Eye (tissue), 1 donor: ENCODE measurements at regions not wholly inside any gene's neighbourhood (a gene's known extent, or its start where the extent isn't known, plus 50 kb on each side); places are given as distances from the start of the nearest gene placed in this dataset.

ENCODE experiments used
- DNase-seq: peaks from one replicate; pipeline ENCODE4 v3.0.0-alpha.2; 2015

DNA sequence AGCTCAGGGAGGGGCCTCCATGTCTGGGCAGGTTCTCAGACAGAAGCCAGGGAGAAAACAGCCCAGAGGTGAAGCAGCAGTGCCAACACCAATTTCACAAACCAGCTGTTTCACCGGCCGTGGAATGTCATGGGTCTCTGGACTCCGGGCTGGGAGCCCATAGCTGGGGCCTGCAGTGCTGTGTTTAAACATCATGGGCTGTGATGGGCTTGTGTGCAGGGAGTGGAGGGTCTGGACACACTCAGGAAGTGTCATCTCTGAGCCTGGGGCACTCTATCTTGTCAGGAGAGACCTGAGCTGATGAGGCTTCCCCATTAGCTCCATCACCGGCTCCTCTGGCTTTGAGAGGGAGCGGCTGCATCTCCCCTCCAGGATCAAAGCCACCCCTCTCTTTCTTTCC lies 173.6 kb upstream of the IGSF21 start:
- no peak for DNase-seq

DNA sequence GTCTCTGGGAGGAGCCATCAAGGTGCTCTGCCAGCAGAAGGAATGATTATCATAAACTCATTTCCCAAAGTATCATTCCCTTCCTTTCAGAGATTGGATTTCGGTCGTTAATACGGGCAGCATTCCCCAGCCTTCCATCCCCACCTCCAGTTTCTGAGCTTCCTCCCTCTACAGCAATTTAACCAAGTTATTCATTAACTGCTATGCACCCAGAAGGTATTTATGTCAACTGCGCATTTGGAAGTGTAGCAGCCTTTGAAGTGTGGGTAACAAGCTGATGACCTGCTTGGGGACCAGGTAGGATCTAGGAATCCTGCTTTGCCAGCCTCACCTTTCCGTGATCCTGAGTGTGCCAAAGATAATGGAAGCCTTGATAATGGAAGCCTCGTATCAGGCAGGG lies 172.4 kb upstream of the IGSF21 start:
- DNase-seq, result no peak

DNA sequence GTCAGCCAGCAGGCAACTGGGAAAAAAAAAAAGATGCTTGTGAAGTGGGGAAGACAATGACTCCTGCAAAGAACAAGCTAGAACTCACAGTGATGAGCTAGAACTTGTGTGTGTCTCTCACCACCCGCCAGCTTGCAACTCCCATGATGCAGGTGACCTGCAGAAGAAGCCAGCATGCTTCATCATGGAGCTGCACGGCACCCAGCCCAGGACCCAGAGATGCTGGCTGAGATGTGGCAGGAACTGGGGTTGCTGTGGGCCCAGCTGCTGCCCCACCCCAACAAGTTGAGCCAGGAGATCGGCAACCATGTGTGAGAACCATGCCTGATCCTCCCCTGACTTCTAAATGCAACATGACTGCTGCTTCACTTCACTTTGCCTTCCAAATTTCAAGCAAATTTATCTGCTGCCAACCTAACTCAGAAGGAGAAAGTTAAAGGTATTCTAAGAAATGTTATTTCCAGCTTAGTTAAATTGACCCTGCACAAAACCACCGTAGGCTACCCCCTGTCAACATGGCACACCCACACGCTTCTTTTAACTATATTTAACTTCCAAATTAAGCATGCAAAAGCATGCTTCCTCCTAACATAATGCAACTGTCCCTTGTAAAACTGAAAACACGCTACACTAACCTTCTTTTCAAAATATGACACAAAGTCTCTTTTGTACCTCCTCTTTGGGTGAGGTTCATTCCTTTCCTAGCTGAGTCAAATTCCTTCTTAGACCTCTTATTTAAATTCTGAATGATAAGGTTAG lies 166.0 kb upstream of the IGSF21 start:
- DNase-seq, result no peak

DNA sequence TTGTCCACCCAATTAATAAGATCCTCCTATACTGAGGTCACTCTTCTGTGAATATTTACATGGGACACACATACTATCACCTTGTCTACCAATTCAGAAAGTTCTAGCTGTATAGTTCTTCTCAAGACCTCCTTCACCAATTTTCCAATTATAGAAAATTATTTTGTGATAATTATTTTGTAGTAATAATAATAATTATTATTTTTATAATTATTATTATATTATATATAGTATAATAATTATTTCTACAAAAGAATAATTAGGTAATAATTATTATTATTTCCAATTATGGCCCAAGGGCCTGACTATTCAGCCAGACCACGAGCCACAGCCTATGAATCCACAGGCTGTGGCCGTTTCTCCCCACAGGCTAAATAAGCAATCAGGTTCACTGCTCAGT lies 164.1 kb upstream of the IGSF21 start:
- DNase-seq, result no peak

DNA sequence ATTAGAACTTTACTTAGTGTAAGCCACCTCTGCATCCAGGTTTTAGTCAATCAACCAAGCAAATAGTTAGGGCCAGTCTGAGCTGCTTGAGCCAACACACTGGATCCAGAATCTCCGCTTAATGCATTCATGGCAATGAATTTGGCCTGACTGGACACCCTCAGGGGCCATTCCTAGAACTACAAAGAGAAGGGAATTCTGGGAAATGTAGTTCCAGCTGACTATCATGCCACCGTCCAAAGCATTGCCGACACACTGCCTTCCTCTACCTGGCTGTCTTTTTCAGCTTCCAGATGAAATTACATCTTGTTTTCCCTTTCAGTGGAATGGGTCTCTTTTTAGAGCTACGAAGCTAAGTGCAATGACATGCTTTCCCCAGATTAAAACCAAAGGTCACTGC lies 163.0 kb upstream of the IGSF21 start:
- DNase-seq, result peak; percentile 37

DNA sequence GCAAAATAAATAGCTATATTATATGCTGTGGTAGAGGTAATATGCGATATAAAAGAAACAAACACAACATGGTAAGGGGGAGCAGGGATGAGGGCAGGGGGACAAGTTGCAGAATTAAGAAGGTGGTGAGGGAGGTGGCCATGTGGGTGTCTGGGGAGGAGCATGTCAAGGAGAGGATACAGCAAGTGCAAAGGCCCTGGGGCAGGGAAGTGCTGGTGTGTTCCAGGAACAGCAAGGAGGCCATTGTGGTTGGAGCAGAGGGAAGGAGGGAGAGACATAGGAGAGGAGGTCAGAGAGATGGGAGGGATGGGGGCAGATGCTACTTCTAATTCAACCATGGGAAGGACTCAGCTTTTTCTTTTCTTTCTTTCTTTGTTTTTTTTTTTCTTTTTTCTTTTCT lies 161.2 kb upstream of the IGSF21 start:
- no peak for DNase-seq

DNA sequence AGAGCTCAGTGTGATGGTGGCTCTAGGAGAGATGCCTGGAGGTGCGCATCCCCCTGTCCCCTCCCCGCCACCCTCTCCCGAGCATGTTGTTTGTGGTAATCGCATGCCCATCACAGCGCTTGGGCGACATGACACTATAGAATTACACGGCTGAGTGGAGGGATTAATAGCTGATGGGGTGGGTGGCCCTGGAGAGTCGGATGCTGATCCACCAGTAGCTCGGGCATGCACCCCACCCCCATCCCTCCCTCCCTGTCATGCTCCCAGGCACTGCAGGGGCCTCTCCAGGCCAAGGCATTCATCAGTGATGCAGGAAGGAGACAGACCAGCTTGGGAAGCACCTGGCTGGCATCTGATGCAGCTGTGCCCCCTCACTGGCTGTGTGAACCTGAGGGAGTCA lies 159.0 kb upstream of the IGSF21 start:
- DNase-seq, result peak; percentile 90

DNA sequence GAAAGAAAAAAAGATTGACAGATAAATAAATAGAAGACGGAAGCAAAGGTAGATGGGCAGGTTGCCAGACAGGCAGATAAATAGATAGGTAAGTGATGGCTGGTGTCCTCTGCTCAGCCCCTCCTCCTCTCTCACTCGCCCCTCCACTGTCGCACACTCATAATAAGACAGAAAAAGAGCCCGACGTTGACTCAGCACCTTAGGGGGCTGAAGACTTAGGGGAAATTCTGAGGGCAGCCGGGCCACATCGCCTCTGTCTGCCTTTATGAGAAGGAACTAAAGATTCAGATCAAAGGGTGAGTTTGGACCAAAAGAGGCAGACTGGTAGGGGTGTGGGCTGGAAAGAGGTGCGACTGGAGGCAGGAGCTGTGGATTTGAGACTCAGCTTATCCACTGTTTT lies 158.1 kb upstream of the IGSF21 start:
- no peak for DNase-seq

DNA sequence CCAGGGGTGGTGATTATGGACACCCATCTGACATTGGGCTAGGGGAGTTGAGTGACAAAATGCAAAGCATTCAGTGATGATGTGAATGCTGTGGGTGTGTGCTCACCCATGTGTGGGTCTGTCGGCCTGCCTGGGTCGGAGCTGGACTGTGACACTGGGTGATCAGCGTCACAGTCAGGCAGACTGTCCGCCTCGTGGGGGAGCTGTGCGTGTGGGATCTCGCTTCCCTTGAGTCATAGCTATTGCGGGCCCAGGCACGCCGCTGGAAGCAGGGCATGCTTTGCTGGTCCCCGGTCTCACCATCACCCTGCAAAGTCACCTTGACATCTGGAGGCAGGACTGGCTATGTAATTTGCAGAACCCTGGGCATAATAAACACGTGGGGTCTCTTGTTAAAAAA lies 156.9 kb upstream of the IGSF21 start:
- DNase-seq, result no peak

DNA sequence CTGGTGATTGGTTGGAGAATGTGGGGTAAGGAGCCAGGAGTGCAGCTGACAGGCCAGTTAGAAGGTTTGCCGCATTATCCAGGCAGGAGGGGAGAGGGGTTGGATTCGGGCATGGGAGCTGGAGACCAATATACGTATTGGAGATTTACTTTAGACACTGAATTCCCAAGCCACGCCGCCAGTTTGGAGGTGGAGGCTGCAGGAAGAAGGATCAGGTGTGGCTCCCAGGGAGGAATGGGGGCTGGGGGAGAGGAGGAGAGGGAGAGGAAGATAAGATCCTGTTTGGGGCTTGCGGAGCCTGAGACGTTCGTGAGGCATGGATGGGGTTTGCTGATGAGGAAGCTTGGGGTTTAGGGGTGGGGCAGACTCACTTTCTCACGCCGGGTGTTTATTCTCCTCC lies 155.1 kb upstream of the IGSF21 start:
- no peak for DNase-seq

DNA sequence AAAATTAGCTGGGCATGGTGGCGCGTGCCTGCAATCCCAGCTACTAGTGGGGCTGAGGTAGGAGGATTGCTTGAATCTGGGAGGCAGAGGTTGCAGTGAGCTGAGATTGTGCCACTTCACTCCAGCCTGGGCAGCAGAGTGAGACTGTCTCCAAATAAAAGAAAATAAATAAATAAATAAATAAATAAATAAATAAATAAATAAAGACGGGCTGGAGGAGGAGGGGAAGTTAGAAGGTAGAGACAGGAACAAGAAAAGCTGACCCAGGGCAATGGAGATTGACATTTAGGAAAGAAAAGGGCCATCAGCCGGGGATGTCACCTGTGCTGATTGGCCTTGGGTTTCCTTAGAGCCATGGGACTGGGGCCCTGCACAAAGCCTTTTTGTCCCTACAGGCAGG lies 153.7 kb upstream of the IGSF21 start:
- DNase-seq, result no peak

DNA sequence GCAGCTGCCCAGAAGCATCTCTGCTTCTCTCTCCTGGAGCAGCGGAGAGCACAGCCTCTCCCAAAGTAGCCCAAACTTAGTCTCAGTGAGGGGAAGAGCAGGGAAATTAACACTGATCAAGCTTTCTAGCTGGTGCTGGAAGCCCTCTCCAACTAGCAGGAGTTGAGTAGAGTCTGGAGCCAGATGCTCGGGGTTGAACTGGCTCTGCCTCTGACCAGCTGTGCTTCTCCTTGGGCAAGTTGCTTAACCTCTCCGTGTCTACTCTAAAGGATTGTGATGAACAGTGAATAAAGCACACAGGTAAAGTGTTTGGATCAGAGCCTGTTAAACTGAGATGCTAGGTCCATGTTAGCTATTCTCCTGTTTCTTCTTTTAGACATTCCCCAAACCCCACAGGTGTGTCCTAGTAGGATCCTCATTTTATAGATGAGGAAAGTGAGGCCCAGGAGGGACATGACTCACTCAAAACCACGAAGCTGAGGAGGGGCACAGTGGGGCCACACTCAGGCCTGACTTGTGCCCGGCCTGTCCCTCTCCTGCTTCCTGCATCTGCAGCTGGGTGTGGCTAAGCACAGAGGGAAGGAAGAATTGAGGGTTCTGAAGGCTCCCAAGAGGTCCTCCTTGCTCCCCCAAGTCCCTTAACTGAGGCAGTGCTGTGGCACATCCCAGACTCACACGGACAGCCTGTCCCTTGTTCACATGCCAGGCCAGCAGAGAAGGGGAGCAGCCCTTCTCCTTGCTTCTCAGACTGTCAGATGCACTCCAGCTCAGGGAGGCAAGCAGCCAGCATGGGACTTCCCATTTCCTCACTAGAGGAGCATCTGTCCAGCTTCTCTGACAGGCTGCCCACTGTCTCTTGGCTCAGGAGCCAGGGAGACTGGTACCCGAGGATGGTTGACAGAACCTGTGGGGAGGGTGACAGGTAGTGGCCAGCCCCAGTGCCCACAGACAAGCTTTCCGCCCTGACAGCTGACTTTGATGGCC lies 152.0 kb upstream of the IGSF21 start:
- DNase-seq, result no peak

DNA sequence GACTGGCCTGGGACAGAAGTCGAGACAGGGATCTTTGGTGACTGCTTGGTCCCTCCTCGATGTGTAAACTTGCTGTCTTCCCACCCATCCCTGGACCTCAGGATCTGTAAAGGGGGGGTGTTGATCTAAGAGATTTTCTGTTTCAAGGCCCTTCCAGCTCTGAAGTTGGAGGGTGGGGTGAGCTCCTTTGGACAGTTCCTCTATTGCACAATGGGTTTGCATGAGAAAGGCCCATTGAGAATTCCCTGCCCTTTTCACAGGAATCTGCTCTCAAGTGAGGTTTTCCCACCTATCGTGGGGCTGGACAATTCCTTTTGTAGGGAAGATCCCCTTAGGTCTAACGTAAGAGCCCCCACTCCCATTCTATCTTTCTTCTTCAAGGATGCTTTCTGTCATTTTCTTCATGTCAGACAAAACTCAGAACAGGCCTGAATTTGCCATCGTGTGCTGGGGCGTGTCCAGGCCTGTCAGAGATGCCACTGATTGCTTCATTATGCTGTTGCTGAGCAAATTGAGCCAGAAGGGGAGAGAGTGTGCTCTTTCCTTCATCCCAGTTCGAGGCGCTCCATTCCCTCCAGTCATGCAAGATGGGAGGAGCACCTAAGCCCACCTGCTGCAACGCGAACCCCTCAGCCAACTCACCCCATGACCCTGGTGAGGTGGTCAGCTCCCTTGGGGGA lies 149.9 kb upstream of the IGSF21 start:
- no peak for DNase-seq

DNA sequence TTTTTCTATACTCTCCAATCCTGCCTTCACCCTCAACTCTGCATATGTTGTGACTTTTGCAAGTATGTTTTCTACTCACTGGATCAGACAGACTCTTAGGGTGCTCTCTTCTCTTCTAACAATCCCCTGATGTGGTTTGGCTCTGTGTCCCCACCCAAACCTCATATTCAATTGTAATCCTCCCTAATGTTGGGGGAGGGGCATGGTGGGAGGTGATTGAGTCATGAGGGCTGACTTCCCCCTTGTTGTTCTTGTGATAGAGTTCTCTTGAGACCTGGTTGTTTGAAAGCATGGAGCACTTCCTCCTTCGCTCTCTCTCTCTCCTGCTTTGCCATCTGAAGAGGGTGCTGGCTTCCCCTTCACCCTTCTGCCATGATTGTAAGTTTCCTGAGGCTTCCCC lies 148.9 kb upstream of the IGSF21 start:
- no peak for DNase-seq

DNA sequence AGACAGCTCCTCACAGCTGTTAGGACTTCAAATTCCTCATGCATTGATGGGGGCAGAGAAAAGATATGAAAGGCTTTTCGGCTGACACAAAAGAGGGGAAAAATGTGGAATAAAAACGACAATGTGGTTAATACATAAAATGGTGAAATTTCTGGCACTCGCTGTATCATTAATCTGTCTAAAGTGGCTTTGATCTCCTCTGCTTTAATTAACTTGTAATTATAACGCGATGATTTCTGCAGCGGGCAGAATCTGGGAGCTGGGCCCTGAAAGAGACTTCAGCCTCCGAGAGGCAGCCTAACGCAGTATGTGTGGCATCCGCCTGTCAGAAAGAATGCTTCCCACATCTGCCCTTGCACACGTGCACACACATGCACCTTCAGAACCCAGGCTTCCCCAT lies 144.1 kb upstream of the IGSF21 start:
- DNase-seq, result no peak

DNA sequence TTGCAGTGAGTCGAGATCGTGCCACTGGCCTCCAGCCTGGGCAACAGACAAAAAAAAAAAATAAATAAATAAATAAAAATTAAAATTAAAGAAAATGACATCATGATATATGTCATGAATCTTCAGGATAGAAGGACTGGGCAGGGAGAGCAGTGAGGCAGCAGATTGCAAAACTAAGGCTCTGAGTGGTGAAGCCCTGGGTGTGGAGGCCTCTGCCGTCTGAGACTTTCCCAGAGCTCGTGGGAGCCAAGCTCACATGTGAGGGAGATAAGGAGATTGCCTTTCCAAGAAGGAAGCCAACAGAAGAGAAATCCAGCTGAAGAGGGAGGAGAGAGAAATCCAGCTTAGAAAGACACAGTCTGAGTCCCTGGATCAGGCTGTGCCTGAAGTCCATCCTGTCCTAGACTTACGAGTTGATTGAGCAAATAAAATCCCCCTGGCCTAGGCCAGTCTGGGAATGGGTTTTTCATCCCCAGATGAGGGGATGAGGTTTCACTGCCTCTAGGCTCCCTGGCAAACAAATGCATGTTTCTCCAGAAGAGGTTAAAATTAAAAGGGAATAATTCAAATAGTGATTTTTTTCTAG lies 142.0 kb upstream of the IGSF21 start:
- no peak for DNase-seq

DNA sequence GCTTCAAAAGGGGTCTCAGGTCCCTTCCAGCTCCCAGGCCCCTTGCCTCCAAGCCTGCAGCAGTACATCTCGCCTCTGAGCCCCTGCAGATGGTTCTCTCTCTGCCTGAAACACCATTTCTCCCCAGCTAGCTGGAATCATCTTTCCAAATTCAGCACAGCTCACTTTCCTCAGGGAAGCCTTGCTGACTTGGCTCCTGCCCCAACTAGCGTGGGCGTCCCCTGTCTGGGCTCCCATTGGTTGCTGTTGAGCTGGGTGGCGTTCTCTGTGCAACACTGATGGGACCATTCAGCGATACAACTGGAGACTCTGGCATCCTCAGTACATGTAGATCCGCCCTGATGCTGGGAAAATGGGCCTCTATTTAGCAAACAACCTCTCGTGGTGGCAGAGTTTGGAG lies 141.3 kb upstream of the IGSF21 start:
- DNase-seq, result no peak

DNA sequence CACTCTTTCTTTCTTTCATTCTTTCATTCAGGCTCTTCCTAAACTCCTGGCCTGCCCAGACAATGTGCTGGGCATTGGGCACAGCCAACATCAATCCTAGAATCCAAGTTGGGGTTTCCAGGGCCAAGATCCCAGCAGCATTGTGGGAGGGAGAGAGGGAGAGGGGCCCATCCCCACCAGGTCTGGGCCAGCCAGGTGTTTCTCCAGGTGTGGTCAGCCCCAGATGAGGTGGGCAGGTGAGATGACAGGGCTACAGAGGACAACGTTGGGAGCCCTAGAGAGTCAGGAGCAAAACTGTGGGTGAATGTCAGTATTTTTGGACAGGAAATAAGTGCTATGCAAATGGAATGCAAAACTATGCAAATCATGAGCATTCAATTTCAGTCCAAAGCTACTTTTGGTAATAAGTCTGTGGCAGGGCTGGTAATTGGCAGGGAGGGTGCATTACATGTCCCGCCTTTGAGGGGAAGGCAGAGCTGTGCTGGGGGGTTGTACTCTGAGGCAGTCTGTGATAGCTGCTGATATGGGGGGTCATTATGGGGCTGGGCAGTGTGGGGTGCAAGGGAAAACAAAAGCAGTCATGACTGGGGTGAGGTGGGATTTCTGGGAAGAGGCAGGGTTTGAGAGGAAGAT lies 139.9 kb upstream of the IGSF21 start:
- no peak for DNase-seq

DNA sequence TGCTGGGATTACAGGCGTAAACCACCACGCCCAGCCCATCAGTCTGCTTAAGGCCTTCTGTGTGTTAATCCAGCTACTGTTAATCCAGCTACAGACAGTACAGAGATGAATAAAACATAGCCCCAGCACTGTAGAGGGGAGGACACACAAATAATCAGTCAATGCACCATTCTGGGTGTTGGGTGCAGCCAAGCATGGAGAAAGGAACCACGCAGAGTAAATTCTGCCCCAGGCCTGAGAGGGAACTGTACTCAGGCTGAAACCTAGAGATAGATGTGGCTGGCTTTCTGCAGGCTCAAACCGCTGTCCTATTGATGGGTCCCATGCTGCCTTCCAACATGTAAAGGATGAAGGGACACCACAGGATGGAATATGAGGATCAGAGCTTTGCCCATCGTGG lies 136.8 kb upstream of the IGSF21 start:
- no peak for DNase-seq

DNA sequence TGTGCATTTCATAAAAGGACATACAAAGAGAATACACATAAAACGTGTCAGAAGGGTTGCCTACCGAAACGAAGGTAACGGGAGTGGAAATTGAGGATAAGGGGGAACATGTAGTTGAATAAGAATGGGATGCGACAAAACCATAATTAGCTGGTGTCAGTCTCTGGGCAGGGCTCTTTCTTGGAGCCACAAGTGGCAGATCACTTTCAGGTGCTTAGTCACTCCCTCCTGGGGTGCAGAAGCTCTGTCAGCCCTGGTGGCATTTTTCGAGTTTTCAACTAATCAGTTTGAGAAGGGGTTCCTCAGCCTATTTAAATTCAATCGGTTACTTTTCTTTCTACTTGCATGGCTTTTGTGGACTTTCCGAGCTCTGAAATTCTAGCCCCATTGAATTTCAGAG lies 133.9 kb upstream of the IGSF21 start:
- no peak for DNase-seq

DNA sequence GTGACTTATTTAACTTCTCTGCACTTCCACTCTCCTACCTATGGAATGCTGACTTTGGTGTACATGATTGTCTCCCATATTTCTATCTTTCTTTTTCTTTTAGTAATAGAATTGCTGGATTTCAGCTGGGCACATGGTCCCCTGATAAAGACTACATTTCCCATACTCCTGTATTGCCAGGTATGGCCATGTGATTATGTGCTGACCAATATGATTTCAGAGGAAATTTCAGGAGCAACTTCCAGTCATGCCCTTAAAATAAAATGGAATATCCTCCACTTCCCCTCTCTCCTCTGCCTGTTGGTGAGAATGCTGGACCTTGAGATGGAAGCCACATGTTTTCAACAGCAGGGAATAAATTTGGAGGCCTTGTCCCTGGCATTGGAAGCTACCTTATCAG lies 130.7 kb upstream of the IGSF21 start:
- DNase-seq, result no peak

DNA sequence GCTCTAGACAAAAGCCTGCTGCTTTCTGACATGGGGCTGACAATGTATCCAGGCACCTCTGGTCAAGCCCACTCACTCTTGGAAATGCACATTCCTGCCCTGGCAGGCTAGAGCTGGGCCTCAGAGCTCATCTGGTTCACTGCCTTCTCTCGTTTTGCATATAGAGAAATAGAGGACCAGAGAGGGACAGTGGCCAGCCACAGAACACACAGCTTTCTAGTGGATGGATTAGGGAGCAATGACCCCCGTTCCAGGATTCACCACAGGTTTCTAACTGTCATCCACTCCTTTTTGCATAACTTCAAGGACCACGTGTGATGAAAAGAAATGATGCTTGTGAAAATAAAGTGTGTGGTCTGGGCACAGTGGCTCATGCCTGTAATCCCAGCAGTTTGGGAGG lies 129.6 kb upstream of the IGSF21 start:
- no peak for DNase-seq

DNA sequence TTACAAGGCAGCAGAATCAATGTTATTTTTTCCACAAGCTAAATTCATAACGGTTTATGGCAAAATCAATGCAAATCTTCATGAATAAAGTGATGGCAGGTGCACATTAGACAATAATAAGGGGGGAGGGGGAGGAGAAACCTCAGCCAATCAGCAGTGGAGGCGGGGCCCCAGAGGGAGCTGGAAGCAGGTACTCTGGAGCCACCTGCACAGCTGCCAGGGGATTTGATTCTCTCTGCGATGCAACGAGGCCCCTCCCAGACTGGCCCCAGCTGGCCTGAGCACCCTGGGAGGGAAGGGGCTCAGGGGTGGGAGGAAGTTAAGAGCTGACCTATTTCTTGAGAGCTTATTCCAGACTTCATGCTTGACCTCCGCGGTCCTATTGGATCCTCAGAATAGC lies 127.8 kb upstream of the IGSF21 start:
- no peak for DNase-seq
